ENCODE measurements at regions not wholly inside any gene's neighbourhood (a gene's known extent, or its start where the extent isn't known, plus 50 kb on each side); places are given as distances from the start of the nearest gene placed in this dataset.

GRCh38 chr2:22020091-22020742 is 896.4 kb downstream of the TDRD15 start:
- no peaks in the 10 kb centered on the region for H4K20me1 ChIP-seq (ENCODE audit: control insufficient read depth, extremely low read depth, insufficient read depth, low read length)
- H3K27me3 ChIP-seq (ENCODE audit: control insufficient read depth, insufficient read depth, low read length): no peaks in the 10 kb centered on the region
- H3K4me2 ChIP-seq (ENCODE audit: extremely low read depth, insufficient read depth, low read length): no peak overlapping the region
- H3K27ac ChIP-seq (ENCODE audit: insufficient read depth, low read length): no peak overlapping the region
- no peak for DNase-seq (ENCODE audit: low read depth in 2 of 2)
- no peaks in the 10 kb centered on the region for H3K4me1 ChIP-seq (ENCODE audit: control insufficient read depth, extremely low read depth, insufficient read depth, low read length)
- no peak overlapping the region for H3K4me3 ChIP-seq (replicated peaks in 1 of 4; ENCODE audit: control extremely low read depth in 1 of 4, insufficient read depth in 1 of 4, low read depth in 3 of 4, low read length in 4 of 4)
- no peak overlapping the region for H2AFZ ChIP-seq (ENCODE audit: low read length)
- no peak overlapping the region for H3K9ac ChIP-seq (ENCODE audit: insufficient read depth, low read length)
- TF ChIP-seq EZH2 (IDR thresholded peaks at IDR 0.05; ENCODE audit: low read length, missing control alignments) (no peak), CTCF (conservative IDR thresholded peaks at IDR 0.05 in 1 of 2, IDR thresholded peaks at IDR 0.05 in 1 of 2; ENCODE audit: low read depth in 1 of 2, low read length in 2 of 2) (no peak)
- no peaks in the 10 kb centered on the region for H3K9me3 ChIP-seq (ENCODE audit: control insufficient read depth, insufficient read depth, low read depth, low read length)
- no peaks in the 10 kb centered on the region for H3K79me2 ChIP-seq (ENCODE audit: control insufficient read depth, insufficient read depth, low read length)
- no peaks in the 10 kb centered on the region for H3K36me3 ChIP-seq (ENCODE audit: control insufficient read depth, insufficient read depth, low read length)

GRCh38 chr2:22027345-22028005 is 903.7 kb downstream of the TDRD15 start:
- Histone ChIP-seq H3K27me3 (ENCODE audit: control insufficient read depth, insufficient read depth, low read length) (no peaks in the 10 kb centered on the region), H2AFZ (ENCODE audit: low read length) (no peak overlapping the region), H3K36me3 (ENCODE audit: control insufficient read depth, insufficient read depth, low read length) (no peaks in the 10 kb centered on the region), H3K9me3 (ENCODE audit: control insufficient read depth, insufficient read depth, low read depth, low read length) (no peaks in the 10 kb centered on the region), H3K4me3 (replicated peaks in 1 of 4; ENCODE audit: control extremely low read depth in 1 of 4, insufficient read depth in 1 of 4, low read depth in 3 of 4, low read length in 4 of 4) (no peak overlapping the region), H3K4me1 (ENCODE audit: control insufficient read depth, extremely low read depth, insufficient read depth, low read length) (no peaks in the 10 kb centered on the region), H3K4me2 (ENCODE audit: extremely low read depth, insufficient read depth, low read length) (no peak overlapping the region), H3K27ac (ENCODE audit: insufficient read depth, low read length) (no peak overlapping the region), H3K79me2 (ENCODE audit: control insufficient read depth, insufficient read depth, low read length) (no peaks in the 10 kb centered on the region), H3K9ac (ENCODE audit: insufficient read depth, low read length) (no peak overlapping the region), H4K20me1 (ENCODE audit: control insufficient read depth, extremely low read depth, insufficient read depth, low read length) (no peaks in the 10 kb centered on the region)
- no peak for TF ChIP-seq EZH2 (IDR thresholded peaks at IDR 0.05; ENCODE audit: low read length, missing control alignments)
- no peak for TF ChIP-seq CTCF (conservative IDR thresholded peaks at IDR 0.05 in 1 of 2, IDR thresholded peaks at IDR 0.05 in 1 of 2; ENCODE audit: low read depth in 1 of 2, low read length in 2 of 2)
- no peak for DNase-seq (ENCODE audit: low read depth in 2 of 2)

GRCh38 chr2:22035361-22035830 is 911.6 kb downstream of the TDRD15 start:
- H3K4me3 ChIP-seq (replicated peaks in 1 of 4; ENCODE audit: control extremely low read depth in 1 of 4, insufficient read depth in 1 of 4, low read depth in 3 of 4, low read length in 4 of 4): no peak overlapping the region
- no peak overlapping the region for H3K4me2 ChIP-seq (ENCODE audit: extremely low read depth, insufficient read depth, low read length)
- H3K79me2 ChIP-seq (ENCODE audit: control insufficient read depth, insufficient read depth, low read length): no peaks in the 10 kb centered on the region
- no peak for TF ChIP-seq CTCF (conservative IDR thresholded peaks at IDR 0.05 in 1 of 2, IDR thresholded peaks at IDR 0.05 in 1 of 2; ENCODE audit: low read depth in 1 of 2, low read length in 2 of 2)
- TF ChIP-seq EZH2 (IDR thresholded peaks at IDR 0.05; ENCODE audit: low read length, missing control alignments): no peak
- no peak overlapping the region for H2AFZ ChIP-seq (ENCODE audit: low read length)
- no peak overlapping the region for H3K27ac ChIP-seq (ENCODE audit: insufficient read depth, low read length)
- H3K9me3 ChIP-seq (ENCODE audit: control insufficient read depth, insufficient read depth, low read depth, low read length): no peaks in the 10 kb centered on the region
- no peak for DNase-seq (ENCODE audit: low read depth in 2 of 2)
- no peak overlapping the region for H3K9ac ChIP-seq (ENCODE audit: insufficient read depth, low read length)
- no peaks in the 10 kb centered on the region for H3K27me3 ChIP-seq (ENCODE audit: control insufficient read depth, insufficient read depth, low read length)
- H3K4me1 ChIP-seq (ENCODE audit: control insufficient read depth, extremely low read depth, insufficient read depth, low read length): no peaks in the 10 kb centered on the region
- H3K36me3 ChIP-seq (ENCODE audit: control insufficient read depth, insufficient read depth, low read length): no peaks in the 10 kb centered on the region
- H4K20me1 ChIP-seq (ENCODE audit: control insufficient read depth, extremely low read depth, insufficient read depth, low read length): no peaks in the 10 kb centered on the region
